BLaER1 (cell line): ENCODE measurements at regions not wholly inside any gene's neighbourhood (a gene's known extent, or its start where the extent isn't known, plus 50 kb on each side); places are given as distances from the start of the nearest gene placed in this dataset.

ENCODE experiments used
- H3K27ac ChIP-seq: shearing (Covaris generic); formaldehyde crosslinking; 2 replicates; pipeline ENCODE4 v1.8.1; 2022
- H3K27me3 ChIP-seq: shearing (Covaris generic); formaldehyde crosslinking; 2 replicates; pipeline ENCODE4 v1.8.1; 2022
- H3K36me3 ChIP-seq: shearing (Covaris generic); formaldehyde crosslinking; 2 replicates; pipeline ENCODE4 v1.8.1; 2022
- H3K4me1 ChIP-seq: shearing (Covaris generic); formaldehyde crosslinking; 2 replicates; pipeline ENCODE4 v1.8.1; 2022
- H3K4me2 ChIP-seq: shearing (Covaris generic); formaldehyde crosslinking; 2 replicates; pipeline ENCODE4 v1.8.1; 2022
- H3K4me3 ChIP-seq: shearing (Covaris generic); formaldehyde crosslinking; 2 replicates; pipeline ENCODE4 v1.8.1; 2022
- H3K9ac ChIP-seq: shearing (Covaris generic); formaldehyde crosslinking; 2 replicates; pipeline ENCODE4 v1.8.1; 2022
- H3K9me3 ChIP-seq: shearing (Covaris generic); formaldehyde crosslinking; 2 replicates; pipeline ENCODE4 v1.8.1; 2022
- H4K20me1 ChIP-seq: shearing (Covaris generic); formaldehyde crosslinking; 2 replicates; pipeline ENCODE4 v1.8.1; 2022
- Cebpa-rat ChIP-seq: shearing (Covaris generic); IDR thresholded peaks from 2 replicates; pipeline ENCODE4 v1.8.1; 2022

DNA sequence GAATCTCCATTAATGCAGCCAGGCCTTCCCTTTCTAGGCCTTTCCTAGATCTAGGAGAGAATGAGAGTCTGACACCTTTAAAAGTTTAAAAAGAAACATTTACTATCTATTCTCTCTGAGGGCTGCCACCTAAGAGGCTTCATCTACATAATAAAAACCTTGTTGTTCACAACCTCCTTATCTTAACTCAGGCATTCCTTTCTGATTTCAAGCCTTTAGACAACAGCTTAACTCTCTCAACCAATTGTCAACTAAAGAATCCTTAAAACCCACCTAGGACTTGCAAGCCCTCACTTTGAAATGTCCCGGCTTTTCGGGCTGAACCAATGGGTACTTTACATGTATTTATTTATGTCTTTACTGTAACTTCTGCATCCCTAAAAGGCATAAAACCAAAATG is 64.3 kb upstream of the RET start:
- no peak overlapping the region for H3K27ac ChIP-seq
- H3K36me3 ChIP-seq: no peaks in the 10 kb centered on the region
- no peaks in the 10 kb centered on the region for H3K27me3 ChIP-seq
- no peaks in the 10 kb centered on the region for H3K4me1 ChIP-seq
- no peak overlapping the region for H3K4me2 ChIP-seq
- H3K9ac ChIP-seq: no peak overlapping the region
- H3K9me3 ChIP-seq: peaks cover 10% of the 10 kb centered on the region; the same call in 1 of the 2 replicates
- H4K20me1 ChIP-seq: no peaks in the 10 kb centered on the region
- TF ChIP-seq Cebpa-rat: no peak
- H3K4me3 ChIP-seq: no peak overlapping the region

DNA sequence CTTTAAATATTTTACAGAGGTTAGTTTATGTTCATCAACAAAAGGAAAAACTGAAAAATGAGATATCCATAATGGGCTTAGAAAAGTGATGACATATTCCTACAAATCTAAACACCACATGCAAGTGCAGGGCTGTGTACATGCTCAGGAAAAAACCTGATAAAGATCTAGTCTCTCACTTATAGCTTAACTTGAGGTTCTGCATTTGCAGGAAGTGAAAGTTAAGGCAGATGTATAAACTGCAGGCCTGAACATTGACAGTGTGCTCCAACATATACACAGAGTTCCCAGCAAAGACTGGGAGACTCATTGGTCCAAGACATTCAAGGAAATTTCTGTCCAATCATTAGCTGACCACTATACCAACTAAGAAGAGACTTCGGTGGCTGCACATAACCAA is 63.8 kb upstream of the RET start:
- TF ChIP-seq Cebpa-rat: no peak
- no peak overlapping the region for H3K4me3 ChIP-seq
- peaks cover 10% of the 10 kb centered on the region; the same call in 1 of the 2 replicates for H3K9me3 ChIP-seq
- H3K36me3 ChIP-seq: no peaks in the 10 kb centered on the region
- H4K20me1 ChIP-seq: no peaks in the 10 kb centered on the region
- H3K4me1 ChIP-seq: no peaks in the 10 kb centered on the region
- no peak overlapping the region for H3K27ac ChIP-seq
- no peak overlapping the region for H3K4me2 ChIP-seq
- H3K27me3 ChIP-seq: no peaks in the 10 kb centered on the region
- H3K9ac ChIP-seq: no peak overlapping the region

GRCh38 chr10:43024524-43024923 is 52.3 kb upstream of the RET start:
- peaks cover 33% of the 10 kb centered on the region for H3K4me1 ChIP-seq
- no peak for TF ChIP-seq Cebpa-rat
- no peak overlapping the region for H3K27ac ChIP-seq
- no peak overlapping the region for H3K4me3 ChIP-seq
- no peaks in the 10 kb centered on the region for H3K36me3 ChIP-seq
- H3K9ac ChIP-seq: no peak overlapping the region
- no peaks in the 10 kb centered on the region for H3K9me3 ChIP-seq
- H3K4me2 ChIP-seq: no peak overlapping the region
- H3K27me3 ChIP-seq: no peaks in the 10 kb centered on the region
- no peaks in the 10 kb centered on the region for H4K20me1 ChIP-seq

DNA sequence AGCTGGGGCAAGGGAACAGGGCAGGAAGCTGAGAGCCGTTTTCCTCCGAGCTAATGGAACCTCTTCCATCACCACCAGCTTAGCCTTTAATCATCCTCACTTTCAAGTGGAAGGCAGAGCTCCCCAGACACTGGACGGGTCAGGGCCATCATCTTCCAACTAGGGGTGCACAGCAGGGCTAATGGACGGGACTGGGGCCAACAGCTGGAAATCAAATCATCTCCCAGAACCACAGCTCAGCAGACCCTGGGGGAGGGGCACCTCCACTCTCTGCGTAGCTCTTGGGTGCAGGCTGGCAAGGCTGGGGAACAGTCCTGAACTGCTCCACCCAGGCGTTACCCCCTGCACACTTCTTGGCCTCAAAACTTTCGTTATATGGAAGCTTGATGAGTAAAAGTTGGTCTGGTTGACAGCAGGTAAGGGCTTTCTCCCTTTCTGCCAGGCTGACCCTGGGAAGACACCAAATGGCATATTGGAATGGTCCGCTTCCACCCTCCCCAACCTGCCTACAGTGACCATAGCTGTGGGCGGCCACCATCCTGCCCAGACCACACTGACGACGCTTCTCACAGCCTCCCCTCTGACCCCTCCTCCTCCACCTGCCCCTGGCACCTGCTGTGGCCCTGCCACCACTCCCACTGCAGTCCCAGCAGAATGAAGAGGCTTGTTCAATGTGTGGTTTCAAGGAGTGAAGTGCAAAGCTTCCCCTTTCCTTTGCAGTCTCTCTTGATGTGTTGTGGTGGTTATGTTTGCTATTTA is 51.7 kb upstream of the RET start:
- H4K20me1 ChIP-seq: no peaks in the 10 kb centered on the region
- H3K9ac ChIP-seq: no peak overlapping the region
- no peaks in the 10 kb centered on the region for H3K36me3 ChIP-seq
- H3K27ac ChIP-seq: no peak overlapping the region
- H3K4me1 ChIP-seq: peaks cover 33% of the 10 kb centered on the region
- no peaks in the 10 kb centered on the region for H3K27me3 ChIP-seq
- H3K4me3 ChIP-seq: no peak overlapping the region
- TF ChIP-seq Cebpa-rat: no peak
- H3K9me3 ChIP-seq: peaks cover under 1% of the 10 kb centered on the region; the same call in 1 of the 2 replicates
- H3K4me2 ChIP-seq: peak overlapping the region; percentile 1; the same call in 1 of the 2 replicates

DNA sequence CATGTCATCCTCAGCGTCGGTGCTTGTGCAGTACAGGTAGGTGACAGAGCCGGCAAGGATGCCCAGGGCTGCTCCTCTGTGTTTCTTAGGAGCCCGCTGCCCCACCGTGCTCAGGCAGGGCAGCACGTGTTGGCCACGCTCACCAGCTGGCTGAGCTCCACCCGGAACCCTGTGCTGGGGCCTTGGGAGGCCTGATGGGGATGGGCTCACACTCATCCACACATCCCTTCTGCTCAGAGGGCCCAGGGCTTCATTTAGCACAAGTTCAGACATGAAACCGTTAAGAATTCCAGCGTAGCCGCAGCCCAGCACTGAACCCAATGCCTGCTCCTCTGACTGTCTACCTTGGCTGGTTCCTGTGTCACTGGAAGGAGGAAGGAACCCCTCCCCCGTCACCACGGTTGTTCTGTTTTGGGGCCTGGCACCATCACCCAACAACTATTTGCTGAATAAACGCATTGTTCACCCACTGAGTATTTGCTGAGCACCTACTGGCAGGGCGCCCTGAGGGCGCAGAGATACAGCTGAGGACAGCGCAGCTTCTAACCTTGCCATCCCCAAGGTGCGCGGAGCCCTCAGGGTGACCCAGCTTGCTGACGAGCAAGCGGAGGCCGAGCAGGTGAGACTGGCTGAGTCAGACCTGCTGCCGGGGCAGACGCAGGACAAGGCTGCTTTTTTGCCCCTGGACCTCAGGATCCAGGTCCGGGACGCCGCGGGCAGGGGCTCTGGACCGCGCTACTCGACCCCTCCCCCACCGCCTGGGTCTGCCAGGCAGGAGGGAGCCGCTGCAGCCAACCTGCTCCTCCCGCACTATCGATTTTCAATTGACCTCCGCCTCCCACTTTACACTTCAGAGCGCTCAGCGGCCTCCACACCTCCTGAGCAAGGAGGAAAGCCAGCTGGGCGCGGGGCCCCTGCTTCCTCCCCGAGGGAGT is 50.6 kb upstream of the RET start:
- no peak for TF ChIP-seq Cebpa-rat
- Histone ChIP-seq H3K9me3 (peaks cover 12% of the 10 kb centered on the region), H3K27me3 (no peaks in the 10 kb centered on the region), H4K20me1 (no peaks in the 10 kb centered on the region), H3K27ac (peak overlapping the region; percentile 63), H3K4me1 (peaks cover 33% of the 10 kb centered on the region), H3K9ac (0 out of 2 replicates have a peak overlapping the region, but pooled peaks have one; percentile 18), H3K36me3 (no peaks in the 10 kb centered on the region), H3K4me3 (0 out of 2 replicates have a peak overlapping the region, but pooled peaks have one; percentile 9), H3K4me2 (peak overlapping the region; percentile 81)
